IPS-18c (cell line): ENCODE measurements at regions not wholly inside any gene's neighbourhood (a gene's known extent, or its start where the extent isn't known, plus 50 kb on each side); places are given as distances from the start of the nearest gene placed in this dataset.

Experiments used
- H3K4me3 ChIP-seq: 2 replicates; pipeline ENCODE4 v1.7.0; 2013; ENCODE audit warnings: low read depth, mild to moderate bottlenecking, low read length, moderate library complexity; ENCODE audit not compliant: insufficient read depth
- H3K9me3 ChIP-seq: one replicate; pipeline ENCODE4 v1.6.1; 2013; ENCODE audit warnings: mild to moderate bottlenecking, low read length, moderate library complexity; ENCODE audit not compliant: control insufficient read depth, insufficient read depth

- Histone ChIP-seq H3K4me3 (no peak overlapping the region), H3K9me3 (no peaks in the 10 kb centered on the region)
These were observed 1049.5 kb upstream of the EPHA7 start for GRCh38 chr6:94468830-94469229.

GRCh38 chr6:94464018-94464510 lies 1044.7 kb upstream of the EPHA7 start:
- no peaks in the 10 kb centered on the region for H3K9me3 ChIP-seq
- no peak overlapping the region for H3K4me3 ChIP-seq

DNA sequence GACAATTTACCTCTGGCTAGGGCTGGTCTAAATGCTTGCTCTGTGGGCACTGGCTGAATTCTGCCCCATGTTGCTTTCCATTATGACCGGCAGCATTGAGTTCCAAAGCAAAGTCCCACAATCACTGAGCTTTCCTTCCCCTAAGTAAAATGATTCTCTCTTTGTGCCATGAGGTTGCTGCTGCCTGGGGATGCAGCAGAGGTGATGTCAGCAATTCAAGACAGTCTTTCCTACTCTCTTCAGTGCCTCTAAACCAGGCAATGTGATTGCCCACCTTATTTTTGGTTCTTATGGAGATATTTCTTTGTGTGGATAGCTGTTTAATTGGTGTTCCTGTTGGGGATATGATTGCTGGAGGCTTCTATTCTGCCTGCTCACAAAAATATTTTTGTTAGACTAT lies 1043.9 kb upstream of the EPHA7 start:
- no peaks in the 10 kb centered on the region for H3K9me3 ChIP-seq
- no peak overlapping the region for H3K4me3 ChIP-seq

GRCh38 chr6:94462231-94462630 lies 1042.9 kb upstream of the EPHA7 start:
- Histone ChIP-seq H3K9me3 (no peaks in the 10 kb centered on the region), H3K4me3 (no peak overlapping the region)

- no peak overlapping the region for H3K4me3 ChIP-seq
- no peaks in the 10 kb centered on the region for H3K9me3 ChIP-seq
These were observed 1036.9 kb upstream of the EPHA7 start for GRCh38 chr6:94456266-94456665.

GRCh38 chr6:94454231-94454630 lies 1034.9 kb upstream of the EPHA7 start:
- no peak overlapping the region for H3K4me3 ChIP-seq
- no peaks in the 10 kb centered on the region for H3K9me3 ChIP-seq

DNA sequence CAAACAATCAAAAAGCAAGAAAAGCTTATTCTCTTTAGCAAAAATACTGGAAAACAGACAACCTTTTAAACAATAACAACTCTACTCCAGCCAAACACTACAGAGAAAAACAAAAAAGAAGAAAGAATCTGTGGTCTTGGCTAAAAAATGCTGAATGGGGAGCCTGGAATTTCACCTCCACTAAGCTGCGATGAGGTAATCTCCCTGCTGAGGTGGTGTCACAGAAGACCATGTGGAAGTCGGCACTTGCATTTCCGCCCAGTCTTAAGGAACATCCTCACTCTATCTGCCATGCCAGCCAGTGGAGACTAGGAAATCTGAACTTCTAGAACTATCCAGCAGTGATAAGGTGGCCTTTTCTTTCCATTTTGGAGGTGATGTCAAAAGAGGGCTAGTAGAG lies 1026.8 kb upstream of the EPHA7 start:
- no peaks in the 10 kb centered on the region for H3K9me3 ChIP-seq
- no peak overlapping the region for H3K4me3 ChIP-seq

GRCh38 chr6:94443701-94444100 lies 1024.3 kb upstream of the EPHA7 start:
- no peak overlapping the region for H3K4me3 ChIP-seq
- H3K9me3 ChIP-seq = no peaks in the 10 kb centered on the region

- no peaks in the 10 kb centered on the region for H3K9me3 ChIP-seq
- no peak overlapping the region for H3K4me3 ChIP-seq
These were observed 1005.3 kb upstream of the EPHA7 start for GRCh38 chr6:94424692-94425091.

DNA sequence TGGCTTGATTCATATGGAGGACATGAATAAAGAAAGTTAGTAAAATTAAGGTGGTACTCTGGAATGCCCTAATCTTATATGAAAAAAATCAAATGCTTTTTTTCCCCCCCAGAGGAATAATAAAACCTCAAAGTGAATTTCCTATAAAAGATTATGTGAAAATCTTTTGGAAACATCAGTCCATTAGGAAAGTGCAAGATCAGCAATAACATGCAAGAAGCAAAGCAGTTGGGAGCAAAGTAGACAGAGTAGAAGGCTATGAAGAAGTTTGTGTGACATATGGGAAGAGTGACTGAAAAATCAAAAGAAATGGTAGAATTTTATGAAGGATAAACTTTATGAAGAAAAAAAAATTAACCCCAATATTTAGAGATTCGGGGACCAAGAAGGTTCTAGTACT lies 998.0 kb upstream of the EPHA7 start:
- Histone ChIP-seq H3K9me3 (no peaks in the 10 kb centered on the region), H3K4me3 (no peak overlapping the region)

GRCh38 chr6:94414041-94414440 lies 994.7 kb upstream of the EPHA7 start:
- Histone ChIP-seq H3K9me3 (no peaks in the 10 kb centered on the region), H3K4me3 (no peak overlapping the region)

- no peak overlapping the region for H3K4me3 ChIP-seq
- no peaks in the 10 kb centered on the region for H3K9me3 ChIP-seq
These were observed 982.0 kb upstream of the EPHA7 start for GRCh38 chr6:94401311-94401710.

GRCh38 chr6:94394822-94395221 lies 975.5 kb upstream of the EPHA7 start:
- no peaks in the 10 kb centered on the region for H3K9me3 ChIP-seq
- H3K4me3 ChIP-seq = no peak overlapping the region

DNA sequence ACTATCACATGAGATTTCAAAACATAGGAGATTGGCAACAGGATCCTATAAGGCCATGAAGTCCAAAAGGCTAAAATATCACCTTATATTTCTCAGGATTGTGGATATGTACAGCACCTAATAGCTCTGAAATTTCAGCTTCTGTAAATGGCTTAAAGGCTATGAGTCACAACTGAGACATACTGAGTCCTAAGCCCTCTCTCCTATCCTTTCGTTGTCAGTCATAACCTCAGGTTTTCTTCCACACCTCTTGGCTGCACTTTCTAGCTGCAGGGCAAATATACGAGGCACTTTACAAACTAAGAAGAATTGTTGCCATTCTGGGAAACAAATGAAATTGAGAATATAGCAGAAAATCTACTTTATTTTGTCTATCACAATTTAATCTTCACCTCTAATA lies 969.9 kb upstream of the EPHA7 start:
- no peaks in the 10 kb centered on the region for H3K9me3 ChIP-seq
- no peak overlapping the region for H3K4me3 ChIP-seq

DNA sequence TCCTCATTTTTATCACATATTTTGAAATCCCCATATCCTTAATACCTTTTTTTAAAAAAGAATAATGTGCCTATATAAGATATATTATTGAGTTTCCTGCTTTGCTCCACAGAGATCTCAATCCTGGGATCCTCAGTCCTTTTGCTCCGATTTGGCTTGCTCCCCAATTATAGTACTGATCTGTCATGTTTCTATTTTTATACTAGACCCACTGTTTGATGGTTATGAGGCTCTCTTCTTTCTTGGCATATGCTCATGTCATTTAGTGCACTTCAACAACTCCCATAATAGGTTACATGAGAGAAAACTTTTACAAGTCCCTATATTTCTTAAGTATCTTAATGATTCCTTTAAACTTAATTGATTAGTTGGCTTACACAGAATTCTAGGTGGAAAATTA lies 958.5 kb upstream of the EPHA7 start:
- Histone ChIP-seq H3K9me3 (no peaks in the 10 kb centered on the region), H3K4me3 (no peak overlapping the region)

GRCh38 chr6:94376876-94377275 lies 957.5 kb upstream of the EPHA7 start:
- H3K9me3 ChIP-seq = no peaks in the 10 kb centered on the region
- H3K4me3 ChIP-seq = no peak overlapping the region

GRCh38 chr6:94372229-94372628 lies 952.9 kb upstream of the EPHA7 start:
- Histone ChIP-seq H3K4me3 (no peak overlapping the region), H3K9me3 (no peaks in the 10 kb centered on the region)

DNA sequence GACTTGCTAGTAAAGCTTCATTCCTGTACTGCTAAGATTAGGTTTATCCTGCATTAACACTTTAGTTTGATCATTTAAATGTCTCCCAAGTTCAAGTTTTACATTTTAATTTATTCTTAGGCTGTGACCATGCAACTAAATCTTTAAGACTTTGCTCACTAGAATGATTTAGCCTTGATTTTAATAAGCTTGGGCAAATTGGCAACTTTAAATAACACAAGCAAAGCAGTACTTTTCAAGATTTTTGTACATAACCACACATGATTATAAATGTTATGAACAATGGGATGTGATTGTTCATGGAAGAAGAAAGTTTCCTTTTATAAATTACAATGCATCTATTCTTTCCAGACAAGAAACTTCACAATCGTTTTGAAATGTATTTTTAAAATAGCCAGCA lies 948.0 kb upstream of the EPHA7 start:
- no peaks in the 10 kb centered on the region for H3K9me3 ChIP-seq
- H3K4me3 ChIP-seq = no peak overlapping the region

DNA sequence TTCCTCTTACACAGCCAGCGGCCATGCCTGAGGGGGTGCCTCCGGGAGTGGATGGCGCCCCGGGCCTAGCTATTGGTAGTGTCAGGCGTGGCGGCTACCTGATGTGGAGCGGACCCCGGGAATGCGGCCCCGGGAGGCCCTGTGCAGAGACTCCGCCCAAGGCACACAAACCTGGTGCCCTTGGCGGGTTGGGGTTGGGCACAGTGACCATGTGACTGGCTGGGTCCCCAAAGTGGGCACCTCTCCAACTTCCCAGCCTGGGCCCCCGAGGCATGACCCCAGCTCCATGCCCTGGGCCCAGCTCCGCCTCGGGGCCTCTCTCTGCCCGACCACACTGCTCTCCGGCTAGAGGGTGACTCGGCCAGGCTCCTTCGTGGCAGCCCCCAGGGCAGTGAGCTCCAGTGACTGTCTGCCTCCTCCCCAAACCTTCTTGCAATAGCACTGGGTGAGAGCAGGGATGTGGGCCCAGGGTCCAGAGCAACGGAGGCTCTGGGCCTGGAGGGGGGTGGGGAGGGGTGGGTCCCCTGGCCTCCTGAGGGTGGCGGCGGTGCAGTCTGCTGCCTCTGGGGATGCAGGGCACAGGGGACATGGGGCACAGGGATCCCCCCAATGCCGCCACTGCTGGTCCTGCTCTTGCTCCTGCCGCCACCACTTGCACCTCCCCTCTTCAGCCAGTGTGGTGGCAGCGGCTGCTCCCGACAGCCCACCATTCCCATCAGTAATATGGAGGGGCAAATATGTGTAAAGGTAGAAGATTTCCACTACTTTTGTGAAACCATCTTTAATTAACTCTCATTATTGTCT lies 942.9 kb upstream of the EPHA7 start:
- Histone ChIP-seq H3K9me3 (no peaks in the 10 kb centered on the region), H3K4me3 (no peak overlapping the region)
